ENCODE measurements at regions not wholly inside any gene's neighbourhood (a gene's known extent, or its start where the extent isn't known, plus 50 kb on each side); places are given as distances from the start of the nearest gene placed in this dataset.

GRCh38 chr12:89185181-89185580 is 167.1 kb downstream of the DUSP6 start:
- no peak for DNase-seq (ENCODE audit: low read depth)

- DNase-seq (ENCODE audit: low read depth), result peak; percentile 79
These were observed 168.3 kb downstream of the DUSP6 start for GRCh38 chr12:89183985-89184435.

GRCh38 chr12:89181271-89181920 is 170.9 kb downstream of the DUSP6 start:
- DNase-seq (ENCODE audit: low read depth), result peak; percentile 72

GRCh38 chr12:89180496-89180895 is 171.8 kb downstream of the DUSP6 start:
- DNase-seq (ENCODE audit: low read depth), result no peak

- peak; percentile 98 for DNase-seq (ENCODE audit: low read depth)
These were observed 172.3 kb downstream of the DUSP6 start for GRCh38 chr12:89179983-89180382.

GRCh38 chr12:89179245-89179644 is 173.1 kb downstream of the DUSP6 start:
- no peak for DNase-seq (ENCODE audit: low read depth)

GRCh38 chr12:89177802-89178395 is 174.4 kb downstream of the DUSP6 start:
- no peak for DNase-seq (ENCODE audit: low read depth)

- DNase-seq (ENCODE audit: low read depth), result no peak
These were observed 175.6 kb downstream of the DUSP6 start for GRCh38 chr12:89176676-89177075.

GRCh38 chr12:89173678-89174077 is 178.6 kb downstream of the DUSP6 start:
- no peak for DNase-seq (ENCODE audit: low read depth)

- no peak for DNase-seq (ENCODE audit: low read depth)
These were observed 179.2 kb downstream of the DUSP6 start for GRCh38 chr12:89173096-89173495.

- DNase-seq (ENCODE audit: low read depth), result no peak
These were observed 180.1 kb downstream of the DUSP6 start for GRCh38 chr12:89172224-89172623.

GRCh38 chr12:89169321-89169720 is 183.0 kb downstream of the DUSP6 start:
- no peak for DNase-seq (ENCODE audit: low read depth)

- DNase-seq (ENCODE audit: low read depth), result no peak
These were observed 184.3 kb downstream of the DUSP6 start for GRCh38 chr12:89167986-89168385.

- peak; percentile 51 for DNase-seq (ENCODE audit: low read depth)
These were observed 185.8 kb downstream of the DUSP6 start for GRCh38 chr12:89166525-89166934.

GRCh38 chr12:89166121-89166520 is 186.2 kb downstream of the DUSP6 start:
- no peak for DNase-seq (ENCODE audit: low read depth)

- DNase-seq (ENCODE audit: low read depth), result no peak
These were observed 186.6 kb downstream of the DUSP6 start for GRCh38 chr12:89165703-89166102.

- DNase-seq (ENCODE audit: low read depth), result no peak
These were observed 188.4 kb downstream of the DUSP6 start for GRCh38 chr12:89163918-89164317.

- DNase-seq (ENCODE audit: low read depth), result peak; percentile 97
These were observed 189.6 kb downstream of the DUSP6 start for GRCh38 chr12:89162589-89163261.

GRCh38 chr12:89161557-89161956 is 190.7 kb downstream of the DUSP6 start:
- no peak for DNase-seq (ENCODE audit: low read depth)

- DNase-seq (ENCODE audit: low read depth), result peak; percentile 53
These were observed 191.6 kb downstream of the DUSP6 start for GRCh38 chr12:89160716-89161123.

- no peak for DNase-seq (ENCODE audit: low read depth)
These were observed 194.9 kb downstream of the DUSP6 start for GRCh38 chr12:89157413-89157812.

- DNase-seq (ENCODE audit: low read depth), result no peak
These were observed 195.4 kb downstream of the DUSP6 start for GRCh38 chr12:89156862-89157262.

GRCh38 chr12:89156340-89156739 is 196.0 kb downstream of the DUSP6 start:
- DNase-seq (ENCODE audit: low read depth), result no peak
